GM20000 (cell line): ENCODE measurements at regions not wholly inside any gene's neighbourhood (a gene's known extent, or its start where the extent isn't known, plus 50 kb on each side); places are given as distances from the start of the nearest gene placed in this dataset.
A peak's percentile ranks its signal among the peaks of the same experiment; 100 is the strongest.

Experiments
- DNase-seq: peaks from one replicate; pipeline ENCODE4 v3.0.0; 2012; ENCODE audit warnings: low spot score
- TF ChIP-seq, protein P1 (sequence below): IDR thresholded peaks from 2 replicates; pipeline ENCODE4 v1.5.1; 2012; ENCODE audit warnings: mild to moderate bottlenecking, control low read depth; ENCODE audit errors: extremely low read depth, missing control alignments

DNA sequence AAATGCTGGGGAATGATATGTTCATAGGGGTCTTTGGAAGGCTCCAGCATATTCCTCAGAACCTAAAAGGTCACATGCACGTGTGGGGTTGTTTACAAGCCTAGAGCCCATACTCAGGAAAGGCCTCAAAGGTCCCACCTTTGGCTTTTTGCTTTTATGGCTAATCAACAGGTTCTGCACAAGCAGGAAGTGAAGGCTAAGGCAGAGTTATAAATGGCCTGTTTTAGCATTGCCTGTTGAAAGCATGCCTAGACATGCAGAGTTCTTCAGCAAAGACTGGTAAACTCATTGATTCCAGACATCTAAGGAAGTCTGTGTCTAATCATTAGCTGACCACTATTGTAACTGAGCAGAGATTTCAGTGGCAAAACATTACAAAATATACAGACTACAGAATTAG is 198.3 kb downstream of the KCNRG start:
- DNase-seq: no peak
- TF ChIP-seq, protein P1, sequence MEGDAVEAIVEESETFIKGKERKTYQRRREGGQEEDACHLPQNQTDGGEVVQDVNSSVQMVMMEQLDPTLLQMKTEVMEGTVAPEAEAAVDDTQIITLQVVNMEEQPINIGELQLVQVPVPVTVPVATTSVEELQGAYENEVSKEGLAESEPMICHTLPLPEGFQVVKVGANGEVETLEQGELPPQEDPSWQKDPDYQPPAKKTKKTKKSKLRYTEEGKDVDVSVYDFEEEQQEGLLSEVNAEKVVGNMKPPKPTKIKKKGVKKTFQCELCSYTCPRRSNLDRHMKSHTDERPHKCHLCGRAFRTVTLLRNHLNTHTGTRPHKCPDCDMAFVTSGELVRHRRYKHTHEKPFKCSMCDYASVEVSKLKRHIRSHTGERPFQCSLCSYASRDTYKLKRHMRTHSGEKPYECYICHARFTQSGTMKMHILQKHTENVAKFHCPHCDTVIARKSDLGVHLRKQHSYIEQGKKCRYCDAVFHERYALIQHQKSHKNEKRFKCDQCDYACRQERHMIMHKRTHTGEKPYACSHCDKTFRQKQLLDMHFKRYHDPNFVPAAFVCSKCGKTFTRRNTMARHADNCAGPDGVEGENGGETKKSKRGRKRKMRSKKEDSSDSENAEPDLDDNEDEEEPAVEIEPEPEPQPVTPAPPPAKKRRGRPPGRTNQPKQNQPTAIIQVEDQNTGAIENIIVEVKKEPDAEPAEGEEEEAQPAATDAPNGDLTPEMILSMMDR: no peak

DNA sequence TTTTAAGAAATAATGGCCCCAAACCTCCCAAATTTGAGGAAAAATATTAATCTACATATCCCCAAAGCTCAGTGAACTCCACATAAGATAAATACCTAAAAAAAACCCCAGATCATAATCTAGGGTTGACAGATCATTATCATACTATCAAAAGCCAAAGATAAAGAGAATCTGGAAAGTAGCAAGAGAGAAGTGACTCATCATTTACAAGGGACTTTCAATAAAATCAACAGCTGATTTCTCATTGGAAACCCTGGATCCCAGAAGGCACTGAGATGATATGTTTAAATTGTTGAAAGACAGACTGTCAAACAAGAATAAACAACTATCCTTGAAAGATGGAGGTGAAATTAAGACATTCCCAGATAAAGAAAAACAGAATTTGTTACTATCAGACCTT is 199.3 kb downstream of the KCNRG start:
- TF ChIP-seq, protein P1: no peak

DNA sequence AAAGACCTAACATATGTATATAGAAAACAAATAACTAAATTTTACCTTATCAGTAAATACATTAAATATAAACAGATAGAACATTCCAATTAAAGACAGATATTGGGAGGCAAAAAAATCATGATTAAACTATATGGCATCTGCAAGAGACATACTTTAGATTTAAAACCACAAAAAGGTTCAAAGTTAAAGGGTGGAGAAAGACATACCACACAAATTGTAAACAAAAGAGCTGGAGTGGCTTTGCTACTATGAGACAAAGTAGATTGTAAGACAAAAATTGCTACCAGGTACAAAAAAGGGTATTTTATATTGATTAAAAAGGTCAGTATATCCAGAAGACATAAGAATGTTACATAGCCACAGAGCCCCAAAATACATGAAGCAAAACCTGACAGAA is 200.2 kb downstream of the KCNRG start:
- TF ChIP-seq, protein P1: no peak
- DNase-seq: no peak

More for the DNA sequence above, 199.3 kb downstream of the KCNRG start:
- no peak for DNase-seq

DNA sequence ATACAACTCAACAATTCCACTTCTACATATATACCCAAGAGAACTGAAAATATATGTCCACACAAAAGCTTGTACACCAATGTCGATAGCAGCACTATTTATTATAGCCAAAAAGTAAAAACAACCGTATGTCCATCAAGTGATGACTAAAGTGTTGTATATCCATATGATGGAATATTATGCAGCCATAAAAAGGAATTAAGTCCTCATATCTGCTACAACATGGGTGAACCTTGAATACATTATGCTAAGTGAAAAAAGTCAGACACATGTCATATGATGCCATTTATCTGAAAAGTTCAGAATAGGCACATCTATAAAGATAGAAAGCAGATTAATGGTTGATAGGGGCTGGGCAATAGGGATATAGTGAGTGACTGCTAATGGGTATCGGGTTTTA is 204.5 kb downstream of the KCNRG start:
- TF ChIP-seq, protein P1: no peak
- no peak for DNase-seq

DNA sequence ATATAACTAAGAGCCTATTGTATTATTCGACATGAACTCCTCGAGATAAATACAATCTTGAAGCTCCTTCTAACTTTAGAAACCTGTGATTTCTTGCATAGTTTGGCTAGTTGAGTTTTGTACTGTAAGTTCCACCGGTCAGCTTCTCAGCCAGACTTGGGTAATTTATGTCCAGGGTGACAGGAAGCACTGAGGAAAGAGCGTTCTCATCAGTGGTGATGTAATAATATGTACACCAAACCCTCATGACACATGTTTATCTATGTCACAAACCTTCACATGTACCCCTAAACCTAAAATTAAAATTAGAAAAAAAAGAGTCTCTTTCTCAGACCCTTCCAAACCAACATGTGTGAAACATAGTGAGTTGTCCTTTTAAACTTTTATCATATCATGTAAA is 205.7 kb downstream of the KCNRG start:
- TF ChIP-seq, protein P1: no peak
- DNase-seq: no peak

DNA sequence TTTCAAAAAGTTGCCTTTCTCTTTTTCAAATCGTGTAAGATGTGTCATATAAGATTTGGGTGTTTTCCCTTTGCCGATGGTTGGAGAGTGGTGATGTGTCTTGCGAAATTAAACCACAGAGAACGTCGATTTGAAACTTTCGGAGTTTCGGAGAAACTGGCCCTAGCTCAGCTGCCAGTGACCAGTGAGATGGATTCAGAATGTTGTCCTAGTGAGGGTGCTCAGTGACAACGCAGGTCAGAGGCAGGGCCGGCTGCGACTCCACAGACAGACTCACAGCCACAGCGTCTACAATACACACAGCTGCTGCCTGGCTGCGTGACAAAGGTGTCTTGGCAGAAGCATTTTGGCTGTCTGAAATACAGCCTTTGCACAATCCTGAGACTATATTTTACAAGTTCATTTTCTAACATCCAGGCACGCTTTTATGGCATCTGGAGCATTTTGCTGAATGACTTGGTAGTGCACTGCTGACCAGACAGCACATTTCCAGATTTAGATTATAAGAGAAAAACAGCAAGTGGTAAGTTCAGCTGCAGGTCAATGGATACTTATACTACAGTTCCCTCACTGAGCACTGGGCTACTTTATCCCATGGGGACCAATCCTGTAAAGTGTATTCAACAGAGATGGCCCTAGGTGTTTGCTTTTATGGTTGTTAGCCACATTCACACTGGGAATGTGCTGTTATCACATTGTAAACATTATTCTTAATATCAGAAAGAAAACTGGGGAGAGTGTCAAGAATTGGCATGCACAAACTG is 207.5 kb downstream of the KCNRG start:
- TF ChIP-seq, protein P1: no peak
- no peak for DNase-seq

DNA sequence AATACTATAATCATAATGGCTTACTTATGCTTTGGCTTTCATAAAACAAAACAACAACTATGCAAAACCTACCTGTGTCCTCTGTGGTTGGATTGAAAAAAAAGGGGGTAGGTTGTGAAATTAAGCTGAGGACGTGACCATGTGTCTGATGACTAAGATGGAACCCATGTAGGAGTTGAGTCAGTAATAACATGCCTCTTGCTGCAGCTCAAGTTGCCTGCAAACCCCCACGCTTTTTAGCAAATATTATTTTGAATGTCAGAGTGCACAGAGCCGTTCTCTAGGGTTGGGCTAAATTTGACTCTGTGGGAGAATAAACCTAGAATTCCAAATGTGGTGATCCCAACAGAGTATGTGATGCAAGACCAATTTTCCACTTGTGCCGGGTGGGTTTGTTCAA is 209.3 kb downstream of the KCNRG start:
- TF ChIP-seq, protein P1: no peak
- peak; percentile 46 for DNase-seq
